CD14-positive monocyte (primary cell): ENCODE measurements at regions not wholly inside any gene's neighbourhood (a gene's known extent, or its start where the extent isn't known, plus 50 kb on each side); places are given as distances from the start of the nearest gene placed in this dataset.

ENCODE experiments used
- DNase-seq, 3 donors: peaks; one replicate each; pipeline ENCODE4 v3.0.0-alpha.2; 2011 to 2022
- H2AFZ ChIP-seq: 2 replicates; pipeline ENCODE4 v1.6.0; 2012; ENCODE audit warnings: mild to moderate bottlenecking, low read depth, low read length, inconsistent platforms; ENCODE audit not compliant: insufficient read depth, poor library complexity, severe bottlenecking
- H3K27ac ChIP-seq, 2 donors: 1 replicate in 1 of 2; 2 replicates in 1 of 2; pipeline ENCODE4 v1.5.1; 2012 to 2013; ENCODE audit warnings: low read length in 2 of 2, control low read depth in 1 of 2, inconsistent platforms in 1 of 2, low read depth in 1 of 2, mild to moderate bottlenecking in 1 of 2
- H3K27me3 ChIP-seq, 2 donors: one replicate each; pipeline versions ENCODE4 v1.6.0 to v1.6.1; 2011 to 2013; ENCODE audit warnings: low read length in 2 of 2; ENCODE audit not compliant: control insufficient read depth in 2 of 2, insufficient read depth in 2 of 2
- H3K36me3 ChIP-seq, 2 donors: replicated peaks in 1 of 2; 1 replicate in 1 of 2; 2 replicates in 1 of 2; pipeline versions ENCODE4 v1.5.1 to v1.6.1; 2012 to 2013; ENCODE audit warnings: low read length in 2 of 2, control low read depth in 1 of 2, inconsistent platforms in 1 of 2, mild to moderate bottlenecking in 1 of 2; ENCODE audit not compliant: insufficient read depth in 2 of 2, control insufficient read depth in 1 of 2
- H3K4me1 ChIP-seq, 2 donors: 1 replicate in 1 of 2; 2 replicates in 1 of 2; pipeline versions ENCODE4 v1.5.1 to v1.6.1; 2012 to 2013; ENCODE audit warnings: low read length in 2 of 2, control low read depth in 1 of 2, inconsistent platforms in 1 of 2, mild to moderate bottlenecking in 1 of 2, moderate library complexity in 1 of 2; ENCODE audit not compliant: insufficient read depth in 2 of 2, control insufficient read depth in 1 of 2
- H3K4me2 ChIP-seq: replicated peaks from 2 replicates; pipeline ENCODE3; 2012; ENCODE audit warnings: low read length, moderate library complexity, mild to moderate bottlenecking; ENCODE audit not compliant: poor library complexity, severe bottlenecking; ENCODE audit errors: extremely low read depth
- H3K4me3 ChIP-seq, 3 experiments: fragments of 200-600 bp in 1 of 3; sonication (generic) in 1 of 3; replicated peaks in 1 of 3; 1 replicate in 2 of 3; 2 replicates in 1 of 3; pipeline ENCODE4 v1.5.1; 2011 to 2013; ENCODE audit warnings: low read length in 3 of 3, mild to moderate bottlenecking in 3 of 3, control low read depth in 2 of 3, low read depth in 2 of 3, inconsistent platforms in 1 of 3, moderate library complexity in 1 of 3
- H3K79me2 ChIP-seq: 2 replicates; pipeline ENCODE4 v1.6.0; 2012; ENCODE audit warnings: mild to moderate bottlenecking, control low read depth, inconsistent platforms, low read length, moderate library complexity; ENCODE audit not compliant: insufficient read depth
- H3K9ac ChIP-seq: 2 replicates; pipeline ENCODE4 v1.6.0; 2017; ENCODE audit warnings: low read length, mild to moderate bottlenecking; ENCODE audit not compliant: insufficient read depth, poor library complexity, severe bottlenecking
- H3K9me3 ChIP-seq, 2 donors: replicated peaks in 1 of 2; 1 replicate in 1 of 2; 2 replicates in 1 of 2; pipeline versions ENCODE4 v1.5.1 to v1.6.1; 2012 to 2013; ENCODE audit warnings: low read length in 2 of 2, control low read depth in 1 of 2; ENCODE audit not compliant: control insufficient read depth in 1 of 2, insufficient read depth in 1 of 2
- H4K20me1 ChIP-seq: 2 replicates; pipeline ENCODE4 v1.6.0; 2012; ENCODE audit warnings: mild to moderate bottlenecking, low read length, control low read depth, moderate library complexity; ENCODE audit not compliant: insufficient read depth
- H3K27ac Mint-ChIP-seq, 7 donors: one replicate each; pipeline ENCODE4 v1.8.0; 2020; ENCODE audit warnings: mild to moderate bottlenecking in 7 of 7, mixed read lengths in 7 of 7, moderate library complexity in 6 of 7, inconsistent platforms in 2 of 7
- H3K27me3 Mint-ChIP-seq, 3 donors: one replicate each; pipeline ENCODE4 v1.8.0; 2021 to 2022; ENCODE audit warnings: low read depth in 3 of 3, mild to moderate bottlenecking in 3 of 3, mixed read lengths in 3 of 3, moderate library complexity in 3 of 3, inconsistent platforms in 1 of 3
- H3K36me3 Mint-ChIP-seq, 2 donors: one replicate each; pipeline ENCODE4 v1.8.0; 2020; ENCODE audit warnings: mixed read lengths in 2 of 2, inconsistent platforms in 1 of 2, mild to moderate bottlenecking in 1 of 2
- H3K4me1 Mint-ChIP-seq: one replicate; pipeline ENCODE4 v1.8.0; 2020; ENCODE audit warnings: mild to moderate bottlenecking, mixed read lengths
- H3K4me3 Mint-ChIP-seq, 2 donors: one replicate each; pipeline ENCODE4 v1.8.0; 2020; ENCODE audit warnings: mild to moderate bottlenecking in 2 of 2, mixed read lengths in 2 of 2, moderate library complexity in 1 of 2
- H3K9me3 Mint-ChIP-seq, 7 donors: one replicate each; pipeline ENCODE4 v1.8.0; 2020 to 2022; ENCODE audit warnings: mixed read lengths in 7 of 7, mild to moderate bottlenecking in 6 of 7, moderate library complexity in 6 of 7, inconsistent platforms in 2 of 7
- CTCF ChIP-seq: fragments of 200-600 bp; IDR thresholded peaks from one replicate; pipeline ENCODE4 v1.8.0; 2022; ENCODE audit warnings: antibody characterized with exemption, mild to moderate bottlenecking
- WGBS: methylation state at CpG from one replicate; pipeline ENCODE4 v1.1.5; 2013; ENCODE audit warnings: missing lambda C conversion rate; ENCODE audit not compliant: insufficient coverage; 5-methylcytosine and 5-hydroxymethylcytosine counted together
- intact Hi-C, 2 donors: fragments of 100-400 bp; cut with micrococcal nuclease; formaldehyde crosslinking; loops; one replicate each; pipeline versions ENCODE4 v1.15.0 to v1.15.1; 2023

GRCh38 chr14:34256223-34256622 lies 205.8 kb downstream of the SPTSSA start:
- H3K4me1 Mint-ChIP-seq, result no peaks in the 10 kb centered on the region
- intact Hi-C loops, result no loop called here
- H3K27ac Mint-ChIP-seq, result no peak overlapping the region
- H3K27me3 ChIP-seq, result no peaks in the 10 kb centered on the region
- no peaks in the 10 kb centered on the region for H3K36me3 Mint-ChIP-seq
- H3K9me3 Mint-ChIP-seq, result no peaks in the 10 kb centered on the region
- H3K27me3 Mint-ChIP-seq, result peaks cover 3 to 17% (median 5%) of the 10 kb centered on the region in 3 donors
- no peaks in the 10 kb centered on the region for H3K9me3 ChIP-seq
- H3K4me1 ChIP-seq, result no peaks in the 10 kb centered on the region
- WGBS, result no CpG with 5 or more reads among the region's 1 CpG
- no peak for DNase-seq
- no peak overlapping the region for H2AFZ ChIP-seq
- H3K4me2 ChIP-seq, result no peak overlapping the region
- no peaks in the 10 kb centered on the region for H4K20me1 ChIP-seq
- H3K27ac ChIP-seq, result no peak overlapping the region
- no peak overlapping the region for H3K9ac ChIP-seq
- TF ChIP-seq CTCF, result no peak
- no peaks in the 10 kb centered on the region for H3K36me3 ChIP-seq
- no peak overlapping the region for H3K4me3 Mint-ChIP-seq
- H3K4me3 ChIP-seq, result no peak overlapping the region
- H3K79me2 ChIP-seq, result no peaks in the 10 kb centered on the region

DNA sequence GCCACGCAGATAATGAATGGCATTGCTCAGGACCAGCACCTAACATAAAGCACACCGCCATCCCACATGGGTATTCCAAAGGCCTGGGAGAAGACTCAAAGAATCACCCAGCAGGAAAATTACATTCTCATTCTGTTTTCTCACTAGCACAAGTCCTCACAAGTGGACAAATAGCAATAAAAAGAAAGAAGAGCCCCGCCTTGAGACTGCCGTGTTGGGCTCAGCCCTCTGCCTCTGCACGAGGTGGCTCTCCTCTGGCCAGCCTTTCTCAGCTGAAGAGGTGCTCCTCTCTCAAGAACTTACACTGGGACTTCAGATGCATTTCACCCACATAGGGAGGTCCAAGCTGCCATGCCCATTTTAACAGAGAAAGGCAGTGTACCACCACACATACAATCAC lies 207.5 kb downstream of the SPTSSA start:
- WGBS, result 88% methylated on average over 3 of the region's 5 CpGs
- no peak overlapping the region for H3K27ac Mint-ChIP-seq
- no peaks in the 10 kb centered on the region for H3K4me1 ChIP-seq
- H3K27me3 ChIP-seq, result no peaks in the 10 kb centered on the region
- no peak overlapping the region for H3K9ac ChIP-seq
- H3K27me3 Mint-ChIP-seq, result peaks cover 3 to 13% (median 7%) of the 10 kb centered on the region in 3 donors
- H3K4me1 Mint-ChIP-seq, result no peaks in the 10 kb centered on the region
- no peaks in the 10 kb centered on the region for H3K36me3 Mint-ChIP-seq
- no peak for DNase-seq
- H3K36me3 ChIP-seq, result no peaks in the 10 kb centered on the region
- no peak overlapping the region for H3K4me3 Mint-ChIP-seq
- no peaks in the 10 kb centered on the region for H4K20me1 ChIP-seq
- intact Hi-C loops, result no loop called here
- no peak overlapping the region for H3K4me2 ChIP-seq
- TF ChIP-seq CTCF, result no peak
- no peaks in the 10 kb centered on the region for H3K9me3 ChIP-seq
- no peak overlapping the region for H2AFZ ChIP-seq
- H3K27ac ChIP-seq, result no peak overlapping the region
- no peaks in the 10 kb centered on the region for H3K79me2 ChIP-seq
- peaks cover 0 to 2% (median 0%) of the 10 kb centered on the region in 7 donors for H3K9me3 Mint-ChIP-seq
- H3K4me3 ChIP-seq, result no peak overlapping the region
